Keratinocyte (primary cell): ENCODE measurements at regions not wholly inside any gene's neighbourhood (a gene's known extent, or its start where the extent isn't known, plus 50 kb on each side); places are given as distances from the start of the nearest gene placed in this dataset.

Experiments
- EZH2 ChIP-seq: IDR thresholded peaks from one replicate; pipeline ENCODE4 v1.6.1; 2012; ENCODE audit warnings: inconsistent platforms, mild to moderate bottlenecking, low read length, moderate library complexity
- TF ChIP-seq, protein P1 (sequence below), 3 experiments: IDR thresholded peaks in 1 of 3; conservative IDR thresholded peaks in 1 of 3; optimal IDR thresholded peaks in 1 of 3; 2 replicates in 2 of 3; 3 replicates in 1 of 3; pipeline versions ENCODE3 to v1.5.1; 2011; ENCODE audit warnings: low read length in 3 of 3, mild to moderate bottlenecking in 3 of 3, moderate library complexity in 2 of 3, control low read depth in 1 of 3, inconsistent platforms in 1 of 3; ENCODE audit not compliant: insufficient read depth in 2 of 3; ENCODE audit errors: extremely low read depth in 1 of 3

- TF ChIP-seq, protein P1, sequence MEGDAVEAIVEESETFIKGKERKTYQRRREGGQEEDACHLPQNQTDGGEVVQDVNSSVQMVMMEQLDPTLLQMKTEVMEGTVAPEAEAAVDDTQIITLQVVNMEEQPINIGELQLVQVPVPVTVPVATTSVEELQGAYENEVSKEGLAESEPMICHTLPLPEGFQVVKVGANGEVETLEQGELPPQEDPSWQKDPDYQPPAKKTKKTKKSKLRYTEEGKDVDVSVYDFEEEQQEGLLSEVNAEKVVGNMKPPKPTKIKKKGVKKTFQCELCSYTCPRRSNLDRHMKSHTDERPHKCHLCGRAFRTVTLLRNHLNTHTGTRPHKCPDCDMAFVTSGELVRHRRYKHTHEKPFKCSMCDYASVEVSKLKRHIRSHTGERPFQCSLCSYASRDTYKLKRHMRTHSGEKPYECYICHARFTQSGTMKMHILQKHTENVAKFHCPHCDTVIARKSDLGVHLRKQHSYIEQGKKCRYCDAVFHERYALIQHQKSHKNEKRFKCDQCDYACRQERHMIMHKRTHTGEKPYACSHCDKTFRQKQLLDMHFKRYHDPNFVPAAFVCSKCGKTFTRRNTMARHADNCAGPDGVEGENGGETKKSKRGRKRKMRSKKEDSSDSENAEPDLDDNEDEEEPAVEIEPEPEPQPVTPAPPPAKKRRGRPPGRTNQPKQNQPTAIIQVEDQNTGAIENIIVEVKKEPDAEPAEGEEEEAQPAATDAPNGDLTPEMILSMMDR (optimal IDR thresholded peaks at IDR 0.05 in 1 of 3, IDR thresholded peaks at IDR 0.05 in 1 of 3, conservative IDR thresholded peaks at IDR 0.05 in 1 of 3; ENCODE audit: extremely low read depth in 1 of 3, insufficient read depth in 2 of 3, low read length in 3 of 3), result no peak
- TF ChIP-seq EZH2, result no peak
Observed at GRCh38 chr1:228961511-228961910, 226.2 kb downstream of the RHOU start.
